Inflammatory macrophage treated with lipopolysaccharide for 1 hour (primary cell): ENCODE measurements at regions not wholly inside any gene's neighbourhood (a gene's known extent, or its start where the extent isn't known, plus 50 kb on each side); places are given as distances from the start of the nearest gene placed in this dataset.

ENCODE experiments used
- DNase-seq, 2 donors: peaks; one replicate each; pipeline ENCODE4 v3.0.0-alpha.2; 2020 to 2022

DNA sequence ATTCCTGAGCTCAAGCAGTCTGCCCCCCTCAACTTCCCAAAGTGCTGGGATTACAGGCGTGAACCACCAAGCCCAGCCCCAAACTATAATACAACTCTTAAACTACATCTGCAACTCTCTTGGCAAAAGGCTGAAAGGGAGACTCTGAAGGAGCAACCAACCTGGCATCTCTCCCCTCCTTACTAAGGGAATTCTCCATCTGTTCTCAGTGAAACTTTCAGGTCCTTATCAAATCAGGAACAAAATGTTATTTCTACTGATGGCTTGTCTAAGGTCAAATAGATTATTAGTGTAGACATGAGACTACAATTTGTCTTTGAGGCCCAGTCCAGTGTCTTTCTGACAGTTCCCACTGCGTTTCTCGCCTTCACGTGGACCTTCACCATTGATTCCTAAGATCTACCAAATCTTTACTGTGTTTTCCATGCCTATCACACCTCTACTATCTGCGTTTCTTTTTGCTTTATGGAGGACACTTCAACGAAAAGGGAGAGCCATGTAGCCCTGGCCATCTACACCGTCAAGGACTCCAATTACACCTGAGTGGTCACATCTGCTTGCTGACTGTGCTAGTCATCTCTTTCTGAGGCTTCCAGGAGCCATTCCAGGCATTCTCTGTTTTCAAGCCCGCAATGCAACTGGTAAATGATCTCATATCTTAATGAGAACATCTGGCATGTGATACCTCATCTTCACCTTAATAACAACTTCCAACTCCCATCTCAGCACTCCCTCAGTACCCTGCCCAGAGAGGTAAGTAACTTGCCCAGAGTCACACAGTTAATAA lies 405.7 kb upstream of the CITED2 start:
- no peak for DNase-seq

DNA sequence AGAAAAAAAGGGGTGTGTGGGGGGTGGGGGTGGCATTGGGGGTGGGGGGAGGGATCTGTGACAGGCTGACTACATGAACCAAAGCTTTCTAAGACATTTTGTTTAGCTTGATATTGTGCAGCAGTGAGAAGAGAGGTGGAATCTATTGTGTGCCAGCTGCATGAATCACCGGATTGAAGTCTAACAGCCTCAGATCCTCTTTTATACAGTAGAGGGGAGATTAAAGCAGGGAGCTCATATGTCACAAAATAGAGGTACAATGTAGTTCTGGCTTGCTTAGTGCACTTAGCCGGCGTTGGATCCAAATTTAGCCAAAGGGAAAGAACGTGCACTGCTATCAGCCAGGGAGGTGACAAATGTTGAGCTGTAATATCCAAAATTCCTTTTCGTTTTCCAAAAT lies 404.2 kb upstream of the CITED2 start:
- DNase-seq, result no peak

DNA sequence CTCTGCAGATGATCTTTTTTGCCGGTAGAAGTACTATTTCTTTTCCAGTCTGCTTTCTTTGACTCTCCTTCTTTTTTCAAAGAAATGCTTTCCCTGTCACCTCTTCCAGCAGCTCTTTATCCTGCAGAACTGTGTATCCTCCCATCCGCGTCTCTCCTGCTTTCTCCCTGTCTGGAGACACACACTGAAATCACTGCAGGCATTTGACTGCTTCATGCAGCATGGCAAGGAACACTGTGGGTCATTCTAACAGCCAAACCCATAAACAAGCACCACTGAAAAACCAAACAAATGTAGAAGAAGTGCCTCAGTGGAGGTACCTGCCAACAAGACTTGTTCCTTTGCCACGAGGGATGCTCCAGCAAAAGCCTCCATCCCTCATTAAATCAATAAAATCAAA lies 403.7 kb upstream of the CITED2 start:
- DNase-seq, result no peak

DNA sequence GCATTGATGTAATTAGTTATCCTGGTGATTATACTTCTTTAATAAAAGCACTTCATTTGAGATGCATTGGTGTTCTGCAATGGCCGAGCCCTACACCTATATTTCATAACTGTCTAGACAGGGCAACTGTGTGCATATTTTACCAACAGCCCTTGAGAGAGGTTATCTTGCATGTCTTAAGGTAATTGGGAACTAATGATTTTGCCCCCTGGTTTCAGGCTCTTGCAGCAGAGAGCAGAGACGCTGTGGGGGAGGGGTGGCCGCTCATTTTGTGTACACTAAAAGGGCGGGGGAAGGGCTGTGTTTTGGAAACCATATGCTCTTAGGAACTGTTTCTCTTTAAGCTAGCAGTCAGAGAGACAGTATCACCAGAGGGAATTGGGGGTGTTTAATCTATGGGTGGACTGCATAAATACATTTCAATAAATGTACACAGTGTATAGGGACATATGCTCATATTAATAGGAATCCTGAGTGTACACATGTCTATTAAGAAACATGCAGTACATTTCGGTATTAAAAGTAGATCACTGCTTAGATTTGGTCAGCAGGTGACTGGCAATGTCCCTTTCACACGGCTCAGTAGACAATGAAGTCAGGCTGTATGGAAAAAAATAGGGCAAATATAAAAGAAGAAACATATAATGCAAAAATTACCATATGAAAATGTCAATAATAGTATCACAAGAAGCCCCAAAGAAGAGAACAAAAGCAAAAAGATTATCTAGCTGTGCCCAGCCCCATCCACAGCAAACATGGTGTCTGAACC lies 402.9 kb upstream of the CITED2 start:
- no peak for DNase-seq

DNA sequence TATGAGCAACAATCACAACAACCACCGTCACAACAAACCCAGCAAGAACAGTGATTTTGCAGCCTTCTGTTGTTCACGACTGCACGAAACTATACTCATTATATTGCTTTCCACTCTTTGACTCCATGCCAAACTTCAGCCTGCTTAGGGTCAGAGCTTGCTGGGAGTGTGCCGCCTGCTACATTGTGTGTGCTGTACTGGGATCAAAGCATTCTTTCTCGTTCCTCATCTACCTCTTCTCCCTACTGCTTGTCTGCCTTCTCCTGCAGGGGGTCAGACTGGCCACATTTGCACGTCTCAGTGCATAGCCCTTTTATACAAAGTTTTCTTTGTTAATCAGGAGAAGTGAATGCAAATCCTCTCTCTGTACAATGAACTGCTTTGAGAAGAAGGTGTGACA lies 401.6 kb upstream of the CITED2 start:
- no peak for DNase-seq

DNA sequence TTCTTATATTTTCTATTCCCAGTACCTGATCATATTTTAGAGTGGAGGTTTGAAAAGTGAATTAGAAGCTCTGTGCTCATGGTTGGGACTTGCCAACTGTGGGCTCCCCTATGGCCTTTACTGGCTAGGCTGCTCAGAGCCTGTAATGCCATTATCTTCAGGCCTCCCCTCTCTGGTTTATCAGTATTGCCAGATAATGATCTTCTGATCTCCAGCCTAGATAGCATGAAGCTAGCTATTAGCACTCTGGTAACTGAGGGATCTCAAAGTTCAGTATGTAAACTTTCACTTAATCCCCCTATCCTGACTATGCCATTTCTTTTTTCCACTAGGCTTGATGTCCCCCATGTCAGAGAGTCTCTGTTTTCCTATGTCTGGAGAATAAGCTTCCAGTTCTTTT lies 393.7 kb upstream of the CITED2 start:
- DNase-seq, result no peak

DNA sequence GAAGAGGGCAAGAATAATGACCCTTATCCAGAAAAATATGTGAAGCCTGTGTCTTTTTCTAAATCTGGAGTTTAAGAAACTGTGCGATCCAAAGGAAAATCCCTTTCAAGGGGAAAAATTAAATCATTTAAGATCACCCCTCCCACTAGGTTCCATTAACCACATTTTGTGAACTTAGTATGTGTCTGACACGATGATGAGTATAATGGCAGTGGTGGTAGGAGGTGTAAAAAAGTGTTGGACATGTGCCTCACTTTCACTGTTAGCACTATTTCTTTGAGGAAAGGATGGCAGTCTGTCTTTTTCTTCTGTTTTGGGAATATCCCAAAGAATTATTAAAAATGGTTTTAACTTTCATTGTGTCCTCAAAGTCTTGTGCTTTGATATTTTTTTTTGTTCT lies 392.3 kb upstream of the CITED2 start:
- DNase-seq, result no peak

DNA sequence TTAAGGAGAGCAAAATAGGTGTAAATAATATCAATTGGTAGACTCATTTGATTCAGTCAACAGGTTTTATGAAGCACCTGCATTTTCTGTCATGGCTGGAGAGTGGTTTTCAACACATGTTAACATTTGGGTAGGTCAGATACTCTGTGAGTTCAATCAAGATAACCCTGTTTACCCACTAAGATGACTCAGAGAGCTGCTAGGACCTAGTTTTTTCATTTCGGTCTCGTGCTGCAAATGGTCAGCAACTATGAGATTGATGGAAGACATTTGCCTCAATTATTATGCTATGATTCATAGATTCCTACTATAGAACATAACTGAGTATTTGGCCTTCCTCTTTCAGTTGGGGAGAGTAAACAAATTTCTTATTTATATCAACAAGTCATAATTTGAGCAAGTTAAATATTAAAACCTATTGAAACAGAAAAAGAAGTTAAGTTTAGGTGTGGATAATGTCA lies 391.4 kb upstream of the CITED2 start:
- DNase-seq, result peak in 1 of 2 donors; percentile 37

DNA sequence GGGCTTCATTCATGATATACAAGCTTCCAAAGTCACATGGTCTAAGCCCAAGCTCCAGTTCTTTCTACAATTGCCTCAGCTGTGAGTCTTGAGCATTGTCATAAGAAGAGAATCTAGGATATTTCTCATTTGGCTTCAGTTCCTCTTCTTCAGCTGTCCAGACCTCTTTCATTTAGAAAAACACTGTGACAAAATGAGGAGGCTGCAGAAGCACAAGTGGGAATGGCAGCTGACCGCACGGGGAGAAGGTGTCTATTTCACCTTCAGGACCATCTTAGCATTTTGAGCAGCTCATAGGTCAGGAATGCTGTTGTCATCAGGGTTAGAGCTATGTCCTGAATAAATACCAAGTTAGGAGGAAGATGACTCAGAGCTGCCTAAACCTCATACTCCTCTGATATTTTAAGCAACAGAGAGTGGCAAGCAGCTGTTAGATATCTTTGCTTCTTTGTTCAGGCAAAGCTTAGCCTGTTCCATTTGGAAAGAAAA lies 390.1 kb upstream of the CITED2 start:
- peak; percentile 78 to 93 for DNase-seq

DNA sequence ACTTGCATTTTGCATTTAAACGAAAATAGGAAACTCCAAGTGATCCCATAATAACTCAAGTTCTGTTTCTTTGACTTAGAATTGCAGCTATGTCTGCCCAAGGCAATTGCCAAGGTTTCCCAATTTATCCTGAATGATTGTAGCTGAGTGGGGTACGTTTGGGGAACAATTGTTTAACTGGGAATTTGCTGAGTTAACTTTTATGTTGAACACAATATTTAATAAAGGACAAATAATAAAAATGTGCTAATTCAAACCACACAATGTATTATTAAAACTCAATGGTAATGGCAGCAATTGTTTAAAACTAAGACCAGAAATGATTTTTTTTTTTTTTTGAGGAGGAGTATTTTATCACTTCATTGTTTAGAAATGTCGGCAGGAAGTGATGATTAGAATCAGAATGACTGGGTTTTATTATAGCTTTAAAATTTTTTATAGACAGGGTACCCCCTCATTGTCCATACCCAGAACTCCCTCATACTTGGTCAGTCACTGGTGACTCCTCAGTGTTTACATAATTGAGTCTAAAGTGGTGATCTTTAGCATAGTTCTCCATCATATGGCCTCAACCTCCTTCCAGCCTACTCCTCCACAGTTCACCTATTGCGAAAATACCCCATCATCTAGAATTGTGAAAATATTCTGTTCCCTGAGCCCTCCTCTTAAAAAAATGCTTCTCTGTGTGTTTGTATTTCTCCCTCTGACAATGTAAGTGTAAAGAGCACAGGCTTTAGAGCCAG lies 389.2 kb upstream of the CITED2 start:
- DNase-seq, result peak; percentile 85 to 98

DNA sequence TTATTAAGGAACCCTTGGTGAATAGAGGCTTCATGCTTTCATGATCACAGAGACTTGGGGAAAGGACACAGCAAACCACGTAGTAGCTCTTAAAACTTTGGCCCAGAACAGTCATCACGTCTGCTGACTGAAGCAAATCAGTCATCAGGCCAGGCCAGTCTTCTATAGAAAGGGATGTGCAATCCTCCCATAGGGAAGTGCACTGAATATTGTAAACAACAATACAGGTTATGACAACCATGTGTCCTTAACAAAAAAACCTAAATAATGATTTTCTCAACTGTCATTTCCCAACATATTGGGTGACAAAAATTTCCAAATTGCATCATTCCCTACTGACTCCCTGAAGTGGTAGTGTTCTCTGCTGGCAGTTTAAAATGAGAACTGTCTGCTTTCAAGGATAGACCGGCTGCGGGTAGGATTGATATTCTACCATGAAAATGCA lies 388.2 kb upstream of the CITED2 start:
- peak; percentile 99 for DNase-seq

DNA sequence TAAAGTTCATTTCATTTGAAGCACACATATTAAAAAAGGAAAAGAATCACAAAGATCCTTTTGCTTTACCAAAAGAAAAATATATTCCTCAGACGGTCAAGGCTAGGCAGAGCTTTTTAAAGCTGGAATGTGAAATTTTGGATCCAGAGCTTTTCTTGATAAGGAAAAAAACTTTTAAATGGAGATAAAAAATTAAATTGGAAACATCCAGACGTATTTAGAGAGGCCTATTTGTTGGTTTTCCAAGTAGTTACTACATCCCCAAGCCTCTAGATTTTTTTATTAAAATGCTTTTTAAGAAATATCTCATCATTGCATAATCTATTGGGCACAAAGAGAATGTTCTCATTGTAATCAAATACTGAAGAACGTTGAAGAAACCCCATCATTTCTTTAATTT lies 385.7 kb upstream of the CITED2 start:
- no peak for DNase-seq

DNA sequence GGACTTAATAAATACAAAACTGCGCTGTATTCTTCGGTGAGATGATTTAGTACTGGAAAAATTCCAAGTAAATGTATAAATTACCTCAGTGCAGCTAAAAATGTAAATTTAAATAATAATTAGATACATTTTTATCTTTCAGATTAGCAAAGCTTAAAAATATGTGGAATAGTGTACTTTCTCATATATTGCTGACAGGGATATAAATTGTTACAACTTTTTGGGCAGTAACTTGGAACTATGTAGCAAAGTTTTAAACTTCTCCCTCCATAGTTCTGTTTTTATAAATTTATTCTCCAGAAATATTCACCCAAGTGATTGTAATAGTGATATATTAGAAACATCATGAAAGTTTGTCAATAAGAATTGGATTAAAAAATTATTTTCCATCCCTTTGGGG lies 384.6 kb upstream of the CITED2 start:
- DNase-seq, result no peak

DNA sequence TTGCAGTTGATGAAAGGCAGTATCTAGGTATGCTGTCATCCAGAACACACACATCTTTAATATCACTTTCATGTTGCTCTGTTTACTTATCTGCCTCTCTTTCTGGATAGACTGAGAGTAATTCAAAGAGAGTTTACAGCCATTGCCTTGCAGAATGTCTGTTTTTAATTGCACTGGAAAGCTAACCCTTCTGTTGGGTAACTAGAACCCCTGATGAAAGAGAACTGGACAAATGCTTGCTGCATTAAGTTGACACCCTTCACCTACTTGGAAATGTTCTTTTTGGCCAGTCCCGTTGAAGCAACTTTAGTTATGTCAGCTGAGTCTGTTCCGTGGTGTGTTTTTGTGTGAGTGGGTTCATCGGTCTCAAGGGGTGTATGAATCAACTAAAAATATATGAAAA lies 383.8 kb upstream of the CITED2 start:
- peak; percentile 23 to 68 for DNase-seq

DNA sequence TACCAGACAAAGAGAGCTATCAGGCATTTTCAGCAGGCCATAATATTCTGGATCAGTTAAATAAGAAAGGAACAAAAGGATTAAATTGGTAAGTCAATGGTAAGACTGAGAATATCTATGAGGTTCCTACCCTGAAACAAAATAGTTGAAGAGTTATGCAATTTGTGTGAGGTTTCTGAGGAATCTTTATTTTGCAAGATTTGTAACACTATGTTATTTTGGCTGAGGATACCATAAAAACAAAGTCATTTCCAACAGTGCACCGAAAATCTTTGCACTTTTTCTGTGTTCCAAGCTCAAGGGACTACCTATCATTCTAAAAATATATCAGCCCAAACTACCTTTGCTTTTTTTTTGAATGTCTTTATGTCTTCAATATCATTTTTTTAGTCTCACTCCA lies 383.3 kb upstream of the CITED2 start:
- DNase-seq, result no peak

DNA sequence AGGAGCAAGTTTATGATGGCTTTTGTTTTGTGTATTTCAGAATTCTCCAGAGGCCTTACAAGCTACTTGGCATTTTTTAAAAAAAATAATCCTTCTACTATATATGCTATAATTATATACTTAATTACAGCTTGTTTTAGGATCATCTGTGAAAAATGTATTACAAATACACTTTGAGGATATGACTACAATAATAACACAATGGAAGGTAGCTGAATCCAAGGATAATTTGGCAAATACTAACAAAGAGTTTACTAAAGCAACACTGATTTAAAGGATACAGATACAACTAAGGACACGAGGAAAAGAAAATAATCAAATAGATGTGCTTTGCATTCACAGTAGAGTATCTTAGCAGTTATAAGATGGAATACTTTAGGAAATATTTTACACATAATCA lies 381.9 kb upstream of the CITED2 start:
- no peak for DNase-seq

DNA sequence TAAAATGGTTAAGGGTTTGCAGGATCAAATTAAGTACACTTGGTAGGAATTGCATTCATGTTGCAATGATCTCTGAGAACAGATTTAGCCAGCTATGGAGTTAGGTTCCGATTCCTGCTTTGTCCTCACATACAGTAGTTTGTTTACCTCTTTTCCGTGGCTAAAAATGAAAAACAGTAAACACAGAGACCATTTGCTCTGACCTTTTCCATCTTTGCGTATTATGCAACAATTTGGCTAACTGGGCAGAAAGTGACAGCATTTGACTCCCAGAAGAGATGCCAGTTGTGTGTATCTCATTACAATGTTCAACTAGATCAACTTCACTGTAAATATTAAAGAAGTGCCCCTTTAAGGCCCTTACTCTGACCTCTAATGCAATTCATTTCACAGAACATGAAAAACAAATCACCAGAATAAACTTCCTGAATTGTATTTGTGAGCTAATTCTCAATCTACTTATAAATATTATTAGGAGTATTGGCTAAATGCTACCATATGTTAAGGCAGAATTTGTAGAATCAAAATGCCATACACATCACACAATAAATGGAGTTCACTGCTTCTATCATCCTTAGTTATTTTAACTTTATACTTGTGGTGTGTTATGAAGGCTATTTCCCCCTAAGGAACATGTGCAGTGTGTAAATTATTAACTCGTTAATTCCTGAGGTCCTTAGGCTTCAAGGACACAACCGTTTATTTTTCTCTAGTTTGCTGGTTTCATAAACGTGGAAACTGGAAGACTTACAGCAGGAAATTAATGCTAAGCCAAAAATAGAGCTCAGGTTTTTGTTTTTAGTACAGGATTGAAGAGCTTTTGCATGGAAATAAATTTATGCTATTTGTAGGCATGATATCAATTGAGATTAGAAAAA lies 380.7 kb upstream of the CITED2 start:
- DNase-seq, result no peak

DNA sequence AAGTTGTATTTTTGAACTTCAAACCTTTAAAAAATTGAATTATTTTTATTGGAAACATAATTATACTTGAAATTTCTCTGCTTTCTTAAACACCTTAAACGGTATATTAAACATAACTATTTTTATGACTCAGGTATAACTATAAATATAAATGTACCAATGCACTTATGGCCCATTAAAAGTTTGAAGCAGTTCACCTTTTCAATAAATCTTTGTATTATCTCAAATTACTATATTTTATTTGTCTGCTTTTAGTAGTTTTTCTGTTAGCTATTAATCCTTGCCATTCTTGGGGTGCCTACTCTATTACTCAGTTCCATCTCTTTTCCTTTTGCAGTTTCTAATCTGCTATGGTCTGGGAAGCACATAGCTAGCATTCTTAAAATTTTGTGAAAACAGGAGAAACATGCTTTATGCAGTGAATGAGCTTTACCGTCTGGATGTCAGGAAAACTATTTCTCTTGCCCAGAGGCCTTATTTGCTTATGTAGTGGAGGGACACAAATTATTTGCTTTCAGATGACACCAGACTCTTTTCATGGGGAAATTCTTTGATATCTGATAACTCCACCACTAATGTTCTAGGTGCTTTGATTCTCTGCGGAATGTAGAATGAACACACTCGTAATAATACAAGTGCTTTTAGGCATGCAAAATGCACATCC lies 378.9 kb upstream of the CITED2 start:
- DNase-seq, result no peak

DNA sequence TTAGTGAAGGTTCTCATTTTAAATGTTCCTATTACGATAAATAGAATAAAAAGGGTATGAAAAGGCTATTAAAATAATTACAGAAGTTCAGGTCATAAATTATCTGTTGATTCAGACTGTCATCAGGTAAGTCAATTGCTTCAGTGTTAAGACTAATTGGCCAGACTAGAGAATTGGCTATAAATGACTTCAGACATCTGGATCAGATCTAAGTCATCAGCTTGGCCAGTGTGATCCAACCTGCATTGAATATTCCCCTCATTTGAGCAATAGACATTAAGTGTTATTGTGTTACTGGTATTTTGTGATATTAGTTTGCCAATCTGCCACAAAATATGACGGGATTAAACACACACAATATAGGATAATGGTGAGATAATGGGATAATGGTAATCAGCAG lies 377.6 kb upstream of the CITED2 start:
- DNase-seq, result no peak

DNA sequence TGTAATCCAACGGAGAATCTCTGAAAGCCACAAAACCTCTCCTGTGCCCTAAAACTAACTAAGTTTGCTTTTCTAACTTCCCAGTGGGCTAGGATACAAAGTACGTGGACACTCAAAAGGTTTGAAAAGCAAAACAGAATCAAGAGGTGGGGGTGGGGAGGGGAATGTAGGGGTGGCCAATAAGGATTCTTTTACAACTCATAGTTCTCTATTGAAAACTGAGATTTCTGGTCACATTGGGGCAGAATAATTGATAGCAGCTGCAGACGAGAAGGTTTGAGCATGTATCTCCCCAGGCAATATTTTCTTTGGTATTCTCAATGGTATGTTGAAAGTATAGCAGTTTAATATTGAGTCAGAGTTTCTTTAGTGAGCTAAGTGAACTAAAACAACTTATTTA lies 376.7 kb upstream of the CITED2 start:
- no peak for DNase-seq

DNA sequence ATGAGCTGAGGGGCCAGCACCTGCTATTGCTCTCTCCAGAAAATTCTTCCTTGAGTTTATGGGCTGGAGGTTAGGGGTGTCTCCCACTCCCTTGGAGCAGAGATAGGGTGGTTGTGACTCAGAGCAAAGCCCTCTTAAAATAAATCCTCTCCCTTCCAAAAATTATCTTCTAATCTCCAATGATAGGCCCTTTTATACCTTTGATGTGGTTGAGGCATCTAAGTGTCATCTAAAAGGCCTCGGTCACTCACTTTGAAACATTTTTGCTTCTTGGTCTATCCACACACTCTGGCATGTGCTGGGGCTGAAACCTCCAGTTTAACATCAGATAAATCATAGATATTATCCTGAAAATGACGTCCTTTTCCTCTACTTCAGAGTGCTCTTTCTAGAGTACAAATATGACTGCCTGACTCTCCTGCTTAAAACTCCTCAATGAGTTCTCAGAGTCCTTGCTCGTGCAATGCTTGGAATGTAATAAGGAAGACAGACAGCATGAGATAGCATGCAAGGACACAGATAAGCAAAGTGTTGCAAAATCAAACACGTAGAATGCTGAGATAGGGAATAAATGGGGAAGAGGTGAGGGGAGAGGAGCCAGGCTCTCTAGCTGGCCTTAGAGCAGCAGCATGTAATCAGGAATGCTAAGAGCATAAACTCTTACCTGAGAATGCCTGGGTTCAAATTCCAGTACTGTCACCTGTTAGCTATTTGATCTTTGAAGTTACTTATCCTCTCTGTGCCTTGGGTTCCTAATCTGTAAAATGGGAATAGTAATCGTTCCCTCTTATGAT lies 374.1 kb upstream of the CITED2 start:
- no peak for DNase-seq
